Ascending aorta (tissue), 2 donors: ENCODE measurements at regions not wholly inside any gene's neighbourhood (a gene's known extent, or its start where the extent isn't known, plus 50 kb on each side); places are given as distances from the start of the nearest gene placed in this dataset.

Source experiments
- DNase-seq, 2 donors: peaks; one replicate each; pipeline ENCODE4 v3.0.0-alpha.2; 2019; ENCODE audit warnings: low spot score in 2 of 2
- H3K27ac ChIP-seq, 2 donors: fragments of 200-600 bp; sonication (generic); one replicate each; pipeline ENCODE4 v1.5.1; 2016 to 2017; ENCODE audit warnings: mild to moderate bottlenecking in 1 of 2
- H3K27me3 ChIP-seq: fragments of 200-600 bp; sonication (generic); one replicate; pipeline ENCODE4 v1.5.1; 2017
- H3K36me3 ChIP-seq, 2 donors: fragments of 200-600 bp; sonication (generic); one replicate each; pipeline ENCODE4 v1.5.1; 2016
- H3K4me1 ChIP-seq, 2 donors: fragments of 200-600 bp; sonication (generic); one replicate each; pipeline ENCODE4 v1.5.1; 2016 to 2017; ENCODE audit warnings: mild to moderate bottlenecking in 1 of 2
- H3K4me3 ChIP-seq, 2 donors: fragments of 200-600 bp; sonication (generic); one replicate each; pipeline ENCODE4 v1.5.1; 2016 to 2017; ENCODE audit warnings: mild to moderate bottlenecking in 1 of 2
- H3K9me3 ChIP-seq, 2 donors: fragments of 200-600 bp; sonication (generic); one replicate each; pipeline ENCODE4 v1.5.1; 2016
- intact Hi-C: fragments of 100-400 bp; cut with DNase I; formaldehyde crosslinking; loops from one replicate; pipeline ENCODE4 v1.15.1; 2023
- TF ChIP-seq, protein P1 (sequence below), 3 experiments: fragments of 200-600 bp in 2 of 3; fragments of 450-650 bp in 1 of 3; sonication (generic) in 2 of 3; IDR thresholded peaks; one replicate each; pipeline ENCODE4 v1.5.1; 2016 to 2019; ENCODE audit warnings: antibody characterized with exemption in 3 of 3, mild to moderate bottlenecking in 1 of 3, moderate library complexity in 1 of 3

DNA sequence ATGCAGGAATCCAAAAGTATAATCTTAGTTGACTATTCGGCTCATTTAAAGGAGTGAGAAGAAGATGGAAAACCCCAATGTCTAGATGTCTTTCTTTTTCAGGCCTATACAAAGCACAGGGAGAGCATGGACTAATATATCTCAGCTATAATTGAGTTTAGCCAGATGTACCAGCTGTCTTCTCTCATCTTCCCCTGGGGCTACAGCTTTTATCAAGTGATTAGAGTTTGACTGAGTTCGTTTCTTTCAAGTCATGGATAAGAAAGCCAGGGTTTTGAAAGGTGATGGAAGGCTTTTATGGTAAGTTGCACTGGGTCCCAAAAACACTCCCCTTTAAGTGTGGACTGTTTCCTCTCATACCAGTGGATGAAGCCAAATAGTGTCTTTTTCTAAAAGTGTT is 1172.8 kb upstream of the TENM4 start:
- H3K4me3 ChIP-seq: no peak overlapping the region
- H3K27ac ChIP-seq: no peak overlapping the region
- no peaks in the 10 kb centered on the region for H3K27me3 ChIP-seq
- no peaks in the 10 kb centered on the region for H3K9me3 ChIP-seq
- H3K4me1 ChIP-seq: no peaks in the 10 kb centered on the region
- intact Hi-C loops: no loop called here
- TF ChIP-seq, protein P1, sequence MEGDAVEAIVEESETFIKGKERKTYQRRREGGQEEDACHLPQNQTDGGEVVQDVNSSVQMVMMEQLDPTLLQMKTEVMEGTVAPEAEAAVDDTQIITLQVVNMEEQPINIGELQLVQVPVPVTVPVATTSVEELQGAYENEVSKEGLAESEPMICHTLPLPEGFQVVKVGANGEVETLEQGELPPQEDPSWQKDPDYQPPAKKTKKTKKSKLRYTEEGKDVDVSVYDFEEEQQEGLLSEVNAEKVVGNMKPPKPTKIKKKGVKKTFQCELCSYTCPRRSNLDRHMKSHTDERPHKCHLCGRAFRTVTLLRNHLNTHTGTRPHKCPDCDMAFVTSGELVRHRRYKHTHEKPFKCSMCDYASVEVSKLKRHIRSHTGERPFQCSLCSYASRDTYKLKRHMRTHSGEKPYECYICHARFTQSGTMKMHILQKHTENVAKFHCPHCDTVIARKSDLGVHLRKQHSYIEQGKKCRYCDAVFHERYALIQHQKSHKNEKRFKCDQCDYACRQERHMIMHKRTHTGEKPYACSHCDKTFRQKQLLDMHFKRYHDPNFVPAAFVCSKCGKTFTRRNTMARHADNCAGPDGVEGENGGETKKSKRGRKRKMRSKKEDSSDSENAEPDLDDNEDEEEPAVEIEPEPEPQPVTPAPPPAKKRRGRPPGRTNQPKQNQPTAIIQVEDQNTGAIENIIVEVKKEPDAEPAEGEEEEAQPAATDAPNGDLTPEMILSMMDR (IDR thresholded peaks at IDR 0.05): no peak
- H3K36me3 ChIP-seq: no peaks in the 10 kb centered on the region
- no peak for DNase-seq

DNA sequence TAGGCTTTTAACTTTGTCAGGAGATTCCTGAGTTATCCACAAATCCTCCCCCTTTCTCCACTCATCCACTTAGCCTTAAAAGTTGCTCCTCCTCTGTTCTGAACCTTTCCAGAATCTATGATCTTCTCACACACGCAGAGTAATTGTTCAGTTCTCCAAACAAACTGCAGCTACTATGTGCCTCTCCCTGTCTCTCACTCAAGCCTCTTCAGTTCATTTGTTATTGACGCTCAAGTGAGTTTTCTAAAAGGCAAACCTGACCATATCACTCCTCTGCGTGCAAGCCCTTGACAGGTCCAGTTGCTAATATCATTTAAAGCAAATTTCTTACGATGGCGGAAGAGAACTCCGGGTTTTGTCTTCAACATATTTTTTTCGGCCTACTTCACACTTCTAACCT is 1169.7 kb upstream of the TENM4 start:
- Histone ChIP-seq H3K27ac (no peak overlapping the region), H3K9me3 (no peaks in the 10 kb centered on the region), H3K27me3 (no peaks in the 10 kb centered on the region), H3K4me1 (no peaks in the 10 kb centered on the region), H3K36me3 (no peaks in the 10 kb centered on the region), H3K4me3 (no peak overlapping the region)
- DNase-seq: no peak
- intact Hi-C loops: no loop called here
- TF ChIP-seq, protein P1 (IDR thresholded peaks at IDR 0.05): no peak

DNA sequence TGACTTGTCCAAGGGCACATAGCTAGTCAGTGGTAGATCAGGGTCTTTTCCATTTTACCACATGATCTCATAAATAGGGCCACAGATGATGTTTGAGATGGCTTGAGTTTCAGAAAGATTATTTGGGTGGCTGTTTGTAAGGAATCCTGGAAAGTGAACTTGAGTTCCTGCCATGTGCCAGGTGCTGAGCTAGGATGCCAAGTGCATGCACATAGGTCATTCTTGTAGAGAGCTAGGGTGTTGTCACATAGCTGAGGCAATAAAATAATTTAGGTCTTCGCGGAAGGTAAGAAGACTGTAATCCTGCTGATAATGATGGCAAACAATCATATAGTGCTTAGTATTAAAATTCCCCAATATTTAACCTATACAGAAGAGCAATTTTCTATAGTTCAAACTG is 1162.6 kb upstream of the TENM4 start:
- TF ChIP-seq, protein P1 (IDR thresholded peaks at IDR 0.05): no peak
- no peak for DNase-seq
- no peaks in the 10 kb centered on the region for H3K9me3 ChIP-seq
- intact Hi-C loops: no loop called here
- H3K36me3 ChIP-seq: no peaks in the 10 kb centered on the region
- no peaks in the 10 kb centered on the region for H3K4me1 ChIP-seq
- H3K4me3 ChIP-seq: no peak overlapping the region
- no peaks in the 10 kb centered on the region for H3K27me3 ChIP-seq
- no peak overlapping the region for H3K27ac ChIP-seq

DNA sequence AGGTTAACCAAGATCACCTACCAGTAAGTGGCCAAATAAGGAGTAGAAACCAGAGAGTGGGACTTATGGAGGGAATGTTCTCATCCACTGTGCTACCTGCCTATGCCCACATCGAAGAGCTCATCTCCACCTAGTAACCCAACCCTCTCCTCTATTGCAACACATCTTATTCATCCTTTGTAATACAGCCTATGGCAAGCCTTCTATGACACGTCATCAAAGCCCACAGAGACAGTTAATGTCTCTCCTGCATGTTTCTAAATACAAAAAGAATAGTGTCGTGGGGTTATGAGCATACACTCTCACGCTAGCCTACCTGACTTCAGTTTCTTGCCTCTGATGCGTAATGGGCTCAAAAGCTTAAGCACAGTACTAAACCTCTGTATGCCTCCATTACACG is 1158.1 kb upstream of the TENM4 start:
- H3K27ac ChIP-seq: no peak overlapping the region
- TF ChIP-seq, protein P1 (IDR thresholded peaks at IDR 0.05): no peak
- DNase-seq: no peak
- no peaks in the 10 kb centered on the region for H3K36me3 ChIP-seq
- intact Hi-C loops: no loop called here
- H3K9me3 ChIP-seq: no peaks in the 10 kb centered on the region
- no peaks in the 10 kb centered on the region for H3K27me3 ChIP-seq
- H3K4me1 ChIP-seq: no peaks in the 10 kb centered on the region
- no peak overlapping the region for H3K4me3 ChIP-seq

DNA sequence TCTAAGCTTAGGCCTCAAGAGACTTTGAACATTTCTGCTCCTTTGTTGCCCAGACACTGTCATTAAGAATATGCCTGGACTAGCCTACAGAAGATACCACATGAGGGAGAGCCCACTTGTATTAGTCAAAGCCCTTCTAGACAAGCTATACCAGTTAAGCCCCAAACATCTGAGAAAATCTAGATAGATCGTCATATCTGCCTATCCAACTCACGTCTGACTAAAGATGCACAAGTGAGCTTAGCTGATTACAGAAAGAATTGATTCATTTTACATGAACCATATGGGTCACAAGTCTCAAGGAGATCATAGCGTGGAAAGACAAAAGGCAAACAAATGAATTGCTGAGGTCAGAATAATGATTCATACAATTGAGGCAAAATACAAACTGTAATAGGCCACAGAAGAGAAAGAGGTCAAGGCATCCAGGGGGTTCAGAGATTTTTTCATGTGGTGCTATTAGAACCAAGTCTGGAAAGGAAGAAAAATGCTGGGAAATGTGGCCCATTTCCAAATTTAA is 1155.5 kb upstream of the TENM4 start:
- TF ChIP-seq, protein P1 (IDR thresholded peaks at IDR 0.05): no peak
- no peaks in the 10 kb centered on the region for H3K36me3 ChIP-seq

DNA sequence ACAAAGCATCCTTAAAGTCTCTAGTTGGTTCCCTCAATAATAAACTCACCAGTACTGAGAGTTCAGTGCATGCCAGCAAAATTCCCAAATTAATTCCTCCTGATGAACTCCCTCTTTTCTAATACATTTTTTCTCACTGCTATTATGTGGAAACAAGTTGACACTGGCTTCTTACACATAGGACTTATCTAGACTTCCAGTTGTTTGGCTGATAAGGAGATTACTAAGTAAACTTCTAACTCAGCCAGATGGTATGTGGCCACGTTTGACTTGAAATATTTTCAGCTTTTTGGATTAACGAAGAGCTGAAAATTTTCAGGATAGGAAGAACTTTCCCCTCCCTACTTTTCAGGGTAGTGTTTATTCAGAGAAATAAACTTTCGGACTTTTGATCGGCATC is 1154.2 kb upstream of the TENM4 start:
- no peak for DNase-seq
- intact Hi-C loops: no loop called here
- no peaks in the 10 kb centered on the region for H3K9me3 ChIP-seq
- H3K27me3 ChIP-seq: no peaks in the 10 kb centered on the region
- no peaks in the 10 kb centered on the region for H3K4me1 ChIP-seq
- no peak overlapping the region for H3K4me3 ChIP-seq
- no peaks in the 10 kb centered on the region for H3K36me3 ChIP-seq
- H3K27ac ChIP-seq: no peak overlapping the region
- TF ChIP-seq, protein P1 (IDR thresholded peaks at IDR 0.05): no peak

More for the DNA sequence above, 1155.5 kb upstream of the TENM4 start:
- no peak overlapping the region for H3K4me3 ChIP-seq
- H3K27ac ChIP-seq: no peak overlapping the region
- no peaks in the 10 kb centered on the region for H3K27me3 ChIP-seq
- no peak for DNase-seq
- no peaks in the 10 kb centered on the region for H3K4me1 ChIP-seq
- intact Hi-C loops: no loop called here
- H3K9me3 ChIP-seq: no peaks in the 10 kb centered on the region
